ENCODE measurements at regions not wholly inside any gene's neighbourhood (a gene's known extent, or its start where the extent isn't known, plus 50 kb on each side); places are given as distances from the start of the nearest gene placed in this dataset.

GRCh38 chr15:87523516-87523915 lies 733.0 kb downstream of the NTRK3 start:
- TF ChIP-seq CTCF (IDR thresholded peaks at IDR 0.05): no peak
- no peak for TF ChIP-seq POLR2A (IDR thresholded peaks at IDR 0.05)
- no peak for TF ChIP-seq EP300 (IDR thresholded peaks at IDR 0.05)
